PC-9 (cell line): ENCODE measurements at regions not wholly inside any gene's neighbourhood (a gene's known extent, or its start where the extent isn't known, plus 50 kb on each side); places are given as distances from the start of the nearest gene placed in this dataset.

ENCODE experiments used
- BruUV-seq: library from RNA; stranded (reverse); fragments of 400-500 nt; replicated peaks from 2 replicates; lab custom pipeline; 2021; lab: Mats Ljungman, UMichigan
- CTCF ChIA-PET: fragments of 300-600 bp; sonication (Branson Sonifier 250); formaldehyde crosslinking; loops from one replicate; lab custom pipeline; 2022; ENCODE audit warnings: antibody characterized with exemption; lab: Charles Lee
- POLR2A ChIA-PET: fragments of 300-600 bp; sonication (Branson Sonifier 250); formaldehyde crosslinking; loops from one replicate; lab custom pipeline; 2022; ENCODE audit warnings: antibody characterized with exemption; ENCODE audit not compliant: unreplicated experiment; lab: Charles Lee
- DNase-seq, 2 experiments: peaks; one replicate each; pipeline versions ENCODE4 v3.0.0 to v3.0.0-alpha.2; 2015 to 2022; ENCODE audit warnings: mixed read lengths in 1 of 2
- H2AFZ ChIP-seq: fragments of 200-600 bp; sonication (generic); 2 replicates; pipeline ENCODE4 v1.8.1; 2017; ENCODE audit warnings: antibody characterized with exemption
- H3F3A ChIP-seq: fragments of 200-600 bp; sonication (generic); 2 replicates; pipeline ENCODE4 v1.8.1; 2017; ENCODE audit warnings: antibody characterized with exemption, mild to moderate bottlenecking, low read depth; ENCODE audit not compliant: insufficient read depth
- H3K27ac ChIP-seq: fragments of 200-600 bp; sonication (generic); 2 replicates; pipeline ENCODE4 v1.6.1; 2016; ENCODE audit warnings: mixed run types
- H3K27me3 ChIP-seq: fragments of 200-600 bp; sonication (generic); 2 replicates; pipeline ENCODE4 v1.6.1; 2016; ENCODE audit warnings: low read depth, mixed run types; ENCODE audit not compliant: insufficient read depth
- H3K36me3 ChIP-seq: fragments of 200-600 bp; sonication (generic); 2 replicates; pipeline ENCODE4 v1.6.1; 2016; ENCODE audit warnings: low read depth, mixed run types
- H3K4me1 ChIP-seq: fragments of 200-600 bp; sonication (generic); replicated peaks from 2 replicates; pipeline ENCODE4 v1.6.1; 2016; ENCODE audit warnings: mixed run types; ENCODE audit not compliant: insufficient read depth
- H3K4me2 ChIP-seq: fragments of 200-600 bp; sonication (generic); 2 replicates; pipeline ENCODE4 v1.6.1; 2017; ENCODE audit warnings: mixed run types
- H3K4me3 ChIP-seq: fragments of 200-600 bp; sonication (generic); 2 replicates; pipeline ENCODE4 v1.6.1; 2016; ENCODE audit warnings: mixed run types
- H3K79me2 ChIP-seq: fragments of 200-600 bp; sonication (generic); 2 replicates; pipeline ENCODE4 v1.6.1; 2017; ENCODE audit warnings: low read depth, mixed run types
- H3K9me2 ChIP-seq: fragments of 200-600 bp; sonication (generic); 2 replicates; pipeline ENCODE4 v1.8.1; 2017; ENCODE audit warnings: mild to moderate bottlenecking; ENCODE audit not compliant: insufficient read depth
- H3K9me3 ChIP-seq: fragments of 200-600 bp; sonication (generic); 2 replicates; pipeline ENCODE4 v1.8.1; 2016; ENCODE audit warnings: low read depth; ENCODE audit not compliant: insufficient read depth
- H4K20me1 ChIP-seq: fragments of 200-600 bp; sonication (generic); 2 replicates; pipeline ENCODE4 v1.8.1; 2017; ENCODE audit not compliant: insufficient read depth
- EZH2 ChIP-seq: fragments of 200-600 bp; sonication (generic); IDR thresholded peaks from 2 replicates; pipeline ENCODE4 v1.8.0; 2017; ENCODE audit warnings: antibody characterized with exemption, low read depth
- intact Hi-C: fragments of 100-400 bp; cut with micrococcal nuclease; formaldehyde crosslinking; loops from one replicate; pipeline ENCODE4 v1.10.0; 2022; ENCODE audit not compliant: unreplicated experiment
- TF ChIP-seq, protein P1 (sequence below): fragments of 200-600 bp; sonication (generic); conservative IDR thresholded peaks from 2 replicates; pipeline ENCODE4 v1.6.1; 2017; ENCODE audit warnings: mixed run types, antibody characterized with exemption, mild to moderate bottlenecking, moderate library complexity

- no peaks in the 10 kb centered on the region for H3K9me2 ChIP-seq
- H2AFZ ChIP-seq, result no peak overlapping the region
- H3K27me3 ChIP-seq, result no peaks in the 10 kb centered on the region
- no peaks in the 10 kb centered on the region for H3K9me3 ChIP-seq
- no peaks in the 10 kb centered on the region for H3K79me2 ChIP-seq
- no TSS peak for BruUV-seq
- no peak overlapping the region for H3K4me2 ChIP-seq
- H3K4me3 ChIP-seq, result no peak overlapping the region
- no peak overlapping the region for H3K27ac ChIP-seq
- intact Hi-C loops, result no loop called here
- no peaks in the 10 kb centered on the region for H3F3A ChIP-seq
- no peaks in the 10 kb centered on the region for H3K36me3 ChIP-seq
- TF ChIP-seq EZH2, result no peak
- TF ChIP-seq, protein P1, sequence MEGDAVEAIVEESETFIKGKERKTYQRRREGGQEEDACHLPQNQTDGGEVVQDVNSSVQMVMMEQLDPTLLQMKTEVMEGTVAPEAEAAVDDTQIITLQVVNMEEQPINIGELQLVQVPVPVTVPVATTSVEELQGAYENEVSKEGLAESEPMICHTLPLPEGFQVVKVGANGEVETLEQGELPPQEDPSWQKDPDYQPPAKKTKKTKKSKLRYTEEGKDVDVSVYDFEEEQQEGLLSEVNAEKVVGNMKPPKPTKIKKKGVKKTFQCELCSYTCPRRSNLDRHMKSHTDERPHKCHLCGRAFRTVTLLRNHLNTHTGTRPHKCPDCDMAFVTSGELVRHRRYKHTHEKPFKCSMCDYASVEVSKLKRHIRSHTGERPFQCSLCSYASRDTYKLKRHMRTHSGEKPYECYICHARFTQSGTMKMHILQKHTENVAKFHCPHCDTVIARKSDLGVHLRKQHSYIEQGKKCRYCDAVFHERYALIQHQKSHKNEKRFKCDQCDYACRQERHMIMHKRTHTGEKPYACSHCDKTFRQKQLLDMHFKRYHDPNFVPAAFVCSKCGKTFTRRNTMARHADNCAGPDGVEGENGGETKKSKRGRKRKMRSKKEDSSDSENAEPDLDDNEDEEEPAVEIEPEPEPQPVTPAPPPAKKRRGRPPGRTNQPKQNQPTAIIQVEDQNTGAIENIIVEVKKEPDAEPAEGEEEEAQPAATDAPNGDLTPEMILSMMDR, result no peak
- ChIA-PET CTCF (no interaction called here), POLR2A (no interaction called here)
- no peaks in the 10 kb centered on the region for H3K4me1 ChIP-seq
- DNase-seq, result no peak
- H4K20me1 ChIP-seq, result no peaks in the 10 kb centered on the region
Measured at GRCh38 chrX:81729269-81729777, 527.4 kb downstream of the SH3BGRL start.

GRCh38 chrX:81779701-81780100, 577.8 kb downstream of the SH3BGRL start:
- no peak for TF ChIP-seq EZH2
- TF ChIP-seq, protein P1, result no peak
- Histone ChIP-seq H3K36me3 (no peaks in the 10 kb centered on the region), H3K4me1 (no peaks in the 10 kb centered on the region), H3K9me2 (no peaks in the 10 kb centered on the region), H4K20me1 (no peaks in the 10 kb centered on the region), H2AFZ (no peak overlapping the region), H3K4me2 (no peak overlapping the region), H3K27me3 (no peaks in the 10 kb centered on the region), H3K79me2 (no peaks in the 10 kb centered on the region), H3K4me3 (no peak overlapping the region), H3K27ac (no peak overlapping the region), H3F3A (no peaks in the 10 kb centered on the region), H3K9me3 (no peaks in the 10 kb centered on the region)
- POLR2A ChIA-PET, result no interaction called here
- CTCF ChIA-PET, result no interaction called here
- DNase-seq, result no peak
- no TSS peak for BruUV-seq
- intact Hi-C loops, result no loop called here

- ChIA-PET CTCF (no interaction called here), POLR2A (no interaction called here)
- no peaks in the 10 kb centered on the region for H3K4me1 ChIP-seq
- H3K9me2 ChIP-seq, result no peaks in the 10 kb centered on the region
- no peak overlapping the region for H3K4me2 ChIP-seq
- intact Hi-C loops, result no loop called here
- BruUV-seq, result no TSS peak
- H2AFZ ChIP-seq, result no peak overlapping the region
- H4K20me1 ChIP-seq, result no peaks in the 10 kb centered on the region
- no peak overlapping the region for H3K27ac ChIP-seq
- no peak for DNase-seq
- TF ChIP-seq EZH2, result no peak
- TF ChIP-seq, protein P1, result no peak
- H3F3A ChIP-seq, result no peaks in the 10 kb centered on the region
- H3K4me3 ChIP-seq, result no peak overlapping the region
- no peaks in the 10 kb centered on the region for H3K36me3 ChIP-seq
- no peaks in the 10 kb centered on the region for H3K9me3 ChIP-seq
- H3K27me3 ChIP-seq, result no peaks in the 10 kb centered on the region
- no peaks in the 10 kb centered on the region for H3K79me2 ChIP-seq
Measured at GRCh38 chrX:81791086-81791485, 589.2 kb downstream of the SH3BGRL start.
